K562 (cell line): ENCODE measurements at regions not wholly inside any gene's neighbourhood (a gene's known extent, or its start where the extent isn't known, plus 50 kb on each side); places are given as distances from the start of the nearest gene placed in this dataset.

Source experiments
- ATAC-seq: fragments of 200-7000 bp; cut with Tn5 transposase; 3 replicates; pipeline ENCODE4 v1.9.1; 2020; ENCODE audit warnings: moderate library complexity
- BruUV-seq: library from RNA; stranded (reverse); fragments of 400-500 nt; replicated peaks from 2 replicates; lab custom pipeline; 2021; lab: Mats Ljungman, UMichigan
- CTCF ChIA-PET: fragments of 300-600 bp; formaldehyde crosslinking; extraction: SDS; loops from one replicate; lab custom pipeline; 2021; ENCODE audit warnings: low intra/inter-chr PET ratio; lab: Yijun Ruan, JAX
- POLR2A ChIA-PET: fragments of 300-600, 350-650 bp; sonication (Branson Sonifier 250); formaldehyde crosslinking; extraction: SDS; loops from one replicate; lab custom pipeline; 2021; ENCODE audit warnings: antibody characterized with exemption, inconsistent platforms; lab: Yijun Ruan, JAX
- DNase-seq, 4 experiments: peaks; one replicate each; pipeline versions ENCODE4 v3.0.0 to v3.0.0-alpha.2; 2011 to 2018; ENCODE audit warnings: low spot score in 3 of 4, mixed read lengths in 3 of 4; ENCODE audit errors: extremely low read depth in 1 of 4
- FAIRE-seq: peaks from 2 replicates; lab custom pipeline; 2011; peaks lifted over from hg19 to GRCh38; lab: Jason Lieb, UNC
- H2AFZ ChIP-seq: 2 replicates; pipeline ENCODE4 v1.6.0; 2011; ENCODE audit warnings: low read depth, low read length, control low read depth, inconsistent platforms
- H3K27ac ChIP-seq: fragments of 200-600 bp; 3 replicates; pipeline ENCODE4 v1.8.0; 2011; ENCODE audit warnings: low read depth, mild to moderate bottlenecking, control low read depth, inconsistent platforms, low read length, moderate library complexity, mixed read lengths; ENCODE audit errors: extremely low read depth
- H3K27me3 ChIP-seq, 2 experiments: fragments of 300-600 bp in 1 of 2; 2 replicates in 1 of 2; 3 replicates in 1 of 2; pipeline versions ENCODE4 v1.6.0 to v1.8.0; 2011; ENCODE audit warnings: inconsistent platforms in 2 of 2, low read length in 2 of 2, mild to moderate bottlenecking in 1 of 2, mixed read lengths in 1 of 2, moderate library complexity in 1 of 2; ENCODE audit not compliant: control insufficient read depth in 2 of 2, insufficient read depth in 2 of 2
- H3K36me3 ChIP-seq: fragments of 300-600 bp; 3 replicates; pipeline ENCODE4 v1.8.0; 2011; ENCODE audit warnings: mild to moderate bottlenecking, low read length, inconsistent platforms; ENCODE audit not compliant: control insufficient read depth, insufficient read depth
- H3K4me1 ChIP-seq, 2 experiments: fragments of 200-600 bp in 1 of 2; replicated peaks in 1 of 2; 2 replicates in 1 of 2; 3 replicates in 1 of 2; pipeline versions ENCODE4 v1.5.1 to v1.8.0; 2011; ENCODE audit warnings: inconsistent platforms in 2 of 2, low read length in 2 of 2, mild to moderate bottlenecking in 1 of 2, mixed read lengths in 1 of 2, moderate library complexity in 1 of 2; ENCODE audit not compliant: control insufficient read depth in 2 of 2, insufficient read depth in 2 of 2
- H3K4me2 ChIP-seq: 2 replicates; pipeline ENCODE4 v1.6.1; 2011; ENCODE audit warnings: low read length, control low read depth, inconsistent platforms, mixed read lengths; ENCODE audit not compliant: insufficient read depth
- H3K4me3 ChIP-seq: fragments of 200-600 bp; sonication (generic), shearing (Covaris generic); 2 replicates; pipeline ENCODE4 v1.5.1; 2016; ENCODE audit warnings: control low read depth, inconsistent platforms
- H3K79me2 ChIP-seq: fragments of 200-600 bp; 3 replicates; pipeline ENCODE4 v1.8.0; 2011; ENCODE audit warnings: low read length, inconsistent platforms; ENCODE audit not compliant: control insufficient read depth, insufficient read depth
- H3K9ac ChIP-seq, 2 experiments: 2 replicates each; pipeline versions ENCODE4 v1.6.0 to v1.6.1; 2011; ENCODE audit warnings: low read depth in 2 of 2, low read length in 2 of 2, control low read depth in 1 of 2, inconsistent platforms in 1 of 2, mild to moderate bottlenecking in 1 of 2, mixed read lengths in 1 of 2; ENCODE audit not compliant: insufficient read depth in 1 of 2
- H3K9me1 ChIP-seq: one replicate; pipeline ENCODE4 v1.6.0; 2011; ENCODE audit warnings: inconsistent platforms, mild to moderate bottlenecking, low read length, moderate library complexity; ENCODE audit not compliant: control insufficient read depth, insufficient read depth
- H3K9me3 ChIP-seq: replicated peaks from 2 replicates; pipeline ENCODE4 v1.5.1; 2011; ENCODE audit warnings: low read depth, low read length, inconsistent platforms; ENCODE audit not compliant: control insufficient read depth, insufficient read depth
- H4K20me1 ChIP-seq: replicated peaks from 2 replicates; pipeline ENCODE4 v1.6.1; 2011; ENCODE audit warnings: low read length, inconsistent platforms, mixed read lengths; ENCODE audit not compliant: control insufficient read depth, insufficient read depth
- BMI1 ChIP-seq: fragments of 150-350 bp; IDR thresholded peaks from 2 replicates; pipeline ENCODE4 v1.6.1; 2014; ENCODE audit warnings: low read length
- CAMTA2 ChIP-seq: fragments of 250-450 bp; sonication (Bioruptor Pico); conservative IDR thresholded peaks from 2 replicates; pipeline ENCODE4 v1.5.1; 2022
- FOS ChIP-seq: IDR thresholded peaks from 3 replicates; pipeline ENCODE4 v1.6.1; 2011; ENCODE audit not compliant: insufficient read length; ENCODE audit errors: extremely low read depth
- FOXP1 ChIP-seq: sonication (generic); formaldehyde crosslinking; IDR thresholded peaks from 2 replicates; pipeline ENCODE4 v1.8.0; 2022; ENCODE audit warnings: mild to moderate bottlenecking, missing genetic modification reagents
- ZC3H4 ChIP-seq: sonication (generic); formaldehyde crosslinking; IDR thresholded peaks from 2 replicates; pipeline ENCODE4 v1.9.0; 2021; ENCODE audit warnings: missing genetic modification reagents, borderline replicate concordance
- WGBS: fragments of 100-300 bp; shearing (Covaris generic); methylation state at CpG from one replicate; pipeline ENCODE4 v1.1.6; 2016; ENCODE audit warnings: low coverage, mixed read lengths; ENCODE audit not compliant: insufficient coverage; ENCODE audit errors: missing lambda C conversion rate; 5-methylcytosine and 5-hydroxymethylcytosine counted together
- in situ Hi-C: fragments of 300-500 bp; cut with MboI; formaldehyde crosslinking; loops from 4 replicates; pipeline ENCODE4 v1.15.0; 2018; ENCODE audit warnings: inconsistent platforms, mixed read lengths
- intact Hi-C: fragments of 100-400 bp; cut with micrococcal nuclease; formaldehyde crosslinking; loops from 2 replicates; pipeline ENCODE4 v1.14.2; 2022

DNA sequence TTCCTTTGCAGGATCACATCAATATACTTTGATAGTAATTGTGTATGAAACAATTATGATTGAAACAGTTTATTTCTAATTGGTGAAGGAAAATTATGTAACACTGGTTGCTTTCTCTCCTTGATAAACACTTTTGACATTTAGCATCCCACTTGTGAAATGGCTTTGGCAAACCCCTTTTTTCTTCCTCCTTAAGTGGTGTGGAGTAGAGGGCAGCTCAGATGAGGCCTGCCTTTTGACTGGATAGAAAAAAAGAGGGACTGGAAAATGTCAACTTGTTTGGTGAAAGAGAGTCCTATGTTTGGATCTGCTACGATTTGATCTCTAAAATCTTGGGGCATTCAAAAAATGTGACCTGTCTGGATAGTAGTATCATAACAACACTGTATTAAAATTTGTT is 318.3 kb downstream of the MEIS1 start:
- ChIA-PET POLR2A (no interaction called here), CTCF (no interaction called here)
- DNase-seq, result no peak
- WGBS, result 0% methylated on average over 1 of the region's 1 CpG
- no peak overlapping the region for H2AFZ ChIP-seq
- no peaks in the 10 kb centered on the region for H3K36me3 ChIP-seq
- no TSS peak for BruUV-seq
- H3K9me3 ChIP-seq, result no peaks in the 10 kb centered on the region
- no peak overlapping the region for H3K9ac ChIP-seq
- H3K27me3 ChIP-seq, result no peaks in the 10 kb centered on the region
- no peaks in the 10 kb centered on the region for H3K79me2 ChIP-seq
- H3K9me1 ChIP-seq, result no peaks in the 10 kb centered on the region
- no peaks in the 10 kb centered on the region for H4K20me1 ChIP-seq
- TF ChIP-seq CAMTA2 (CRISPR knock-in tag) (no peak), ZC3H4 (no peak)
- H3K27ac ChIP-seq, result no peak overlapping the region
- no peak overlapping the region for H3K4me2 ChIP-seq
- no peak overlapping the region for H3K4me3 ChIP-seq
- in situ Hi-C loops, result no loop called here
- intact Hi-C loops, result no loop called here
- FAIRE-seq, result no peak
- no peaks in the 10 kb centered on the region for H3K4me1 ChIP-seq
- no peak for ATAC-seq

DNA sequence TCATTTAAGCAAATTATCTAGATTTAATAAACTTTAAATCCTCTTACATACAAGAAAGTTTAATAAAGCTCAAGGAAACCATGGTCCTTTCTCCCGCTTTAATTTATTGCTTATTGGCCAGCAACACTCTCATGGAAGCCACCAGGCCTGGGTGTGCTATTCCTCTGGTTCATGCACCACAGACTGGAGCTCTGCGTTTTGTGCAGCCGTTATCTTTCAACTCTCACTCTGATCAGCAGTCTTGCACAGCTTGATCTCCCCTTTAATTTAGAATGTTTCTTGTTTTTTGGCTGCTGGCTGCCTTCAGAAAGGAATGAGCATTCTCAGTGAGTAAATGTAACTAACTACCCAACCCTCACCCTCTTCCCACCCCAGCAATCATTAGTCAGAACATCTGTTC is 318.7 kb downstream of the MEIS1 start:
- H3K9me3 ChIP-seq, result no peaks in the 10 kb centered on the region
- DNase-seq (no peak), FAIRE-seq (no peak), ATAC-seq (no peak)
- no peaks in the 10 kb centered on the region for H4K20me1 ChIP-seq
- H3K27ac ChIP-seq, result no peak overlapping the region
- no peaks in the 10 kb centered on the region for H3K9me1 ChIP-seq
- H3K4me3 ChIP-seq, result no peak overlapping the region
- no peak overlapping the region for H3K9ac ChIP-seq
- in situ Hi-C loops (no loop called here), intact Hi-C loops (no loop called here)
- no peak overlapping the region for H3K4me2 ChIP-seq
- CTCF ChIA-PET, result no interaction called here
- H3K36me3 ChIP-seq, result no peaks in the 10 kb centered on the region
- no peaks in the 10 kb centered on the region for H3K27me3 ChIP-seq
- 0% methylated on average over 3 of the region's 3 CpGs for WGBS
- H2AFZ ChIP-seq, result no peak overlapping the region
- no peaks in the 10 kb centered on the region for H3K79me2 ChIP-seq
- POLR2A ChIA-PET, result no interaction called here
- BruUV-seq, result no TSS peak
- H3K4me1 ChIP-seq, result no peaks in the 10 kb centered on the region
- TF ChIP-seq FOXP1 (CRISPR knock-in tag) (no peak), BMI1 (no peak), FOS (no peak)
